Endodermal cell (in vitro differentiated cells): ENCODE measurements at regions not wholly inside any gene's neighbourhood (a gene's known extent, or its start where the extent isn't known, plus 50 kb on each side); places are given as distances from the start of the nearest gene placed in this dataset.
A peak's percentile ranks its signal among the peaks of the same experiment; 100 is the strongest.

ENCODE experiments used
- DNase-seq: peaks from one replicate; pipeline ENCODE4 v3.0.0-alpha.2; 2017
- H3K27ac ChIP-seq: 2 replicates; pipeline ENCODE4 v1.5.1; 2013; ENCODE audit warnings: mild to moderate bottlenecking, low read depth, low read length, moderate library complexity
- H3K27me3 ChIP-seq: 2 replicates; pipeline ENCODE4 v1.6.1; 2013; ENCODE audit warnings: mild to moderate bottlenecking, low read length, moderate library complexity; ENCODE audit not compliant: insufficient read depth, control insufficient read depth, poor library complexity, severe bottlenecking
- H3K36me3 ChIP-seq: 2 replicates; pipeline ENCODE4 v1.7.0; 2013; ENCODE audit warnings: mild to moderate bottlenecking, low read length, moderate library complexity; ENCODE audit not compliant: control insufficient read depth, insufficient read depth
- H3K4me1 ChIP-seq: one replicate; pipeline ENCODE4 v1.7.0; 2013; ENCODE audit warnings: low read length; ENCODE audit not compliant: control insufficient read depth, insufficient read depth
- H3K4me3 ChIP-seq: 2 replicates; pipeline ENCODE4 v1.5.1; 2013; ENCODE audit warnings: mild to moderate bottlenecking, low read length, moderate library complexity
- H3K9ac ChIP-seq: 2 replicates; pipeline ENCODE4 v1.6.1; 2013; ENCODE audit warnings: mild to moderate bottlenecking, low read length, moderate library complexity; ENCODE audit not compliant: poor library complexity, severe bottlenecking; ENCODE audit errors: extremely low read depth
- H3K9me3 ChIP-seq: 2 replicates; pipeline ENCODE4 v1.6.1; 2013; ENCODE audit warnings: mild to moderate bottlenecking, low read length, moderate library complexity; ENCODE audit not compliant: control insufficient read depth
- H3K27ac Mint-ChIP-seq: 2 replicates; pipeline ENCODE4 v1.8.0; 2020; ENCODE audit warnings: mixed read lengths
- H3K27me3 Mint-ChIP-seq: 2 replicates; pipeline ENCODE4 v1.8.0; 2021; ENCODE audit warnings: mild to moderate bottlenecking, mixed read lengths; ENCODE audit not compliant: insufficient read depth
- H3K36me3 Mint-ChIP-seq: 2 replicates; pipeline ENCODE4 v1.8.0; 2020; ENCODE audit warnings: low read depth, mixed read lengths
- H3K4me1 Mint-ChIP-seq: 2 replicates; pipeline ENCODE4 v1.8.0; 2020; ENCODE audit warnings: mixed read lengths
- H3K4me3 Mint-ChIP-seq: 2 replicates; pipeline ENCODE4 v1.8.0; 2020; ENCODE audit warnings: mild to moderate bottlenecking, moderate library complexity, mixed read lengths
- H3K9me3 Mint-ChIP-seq: 2 replicates; pipeline ENCODE4 v1.8.0; 2020; ENCODE audit warnings: mild to moderate bottlenecking, mixed read lengths
- WGBS, 2 experiments: methylation state at CpG; one replicate each; pipeline versions ENCODE4 v1.1.5 to v1.1.7; 2013; ENCODE audit warnings: missing lambda C conversion rate in 2 of 2, mixed read lengths in 1 of 2; ENCODE audit not compliant: insufficient coverage in 1 of 2, insufficient read length in 1 of 2; 5-methylcytosine and 5-hydroxymethylcytosine counted together
- TF ChIP-seq, protein P1 (sequence below): fragments of 200-600 bp; sonication (generic); conservative IDR thresholded peaks from 2 replicates; pipeline ENCODE4 v1.5.0; 2021; ENCODE audit warnings: antibody characterized with exemption, mild to moderate bottlenecking

DNA sequence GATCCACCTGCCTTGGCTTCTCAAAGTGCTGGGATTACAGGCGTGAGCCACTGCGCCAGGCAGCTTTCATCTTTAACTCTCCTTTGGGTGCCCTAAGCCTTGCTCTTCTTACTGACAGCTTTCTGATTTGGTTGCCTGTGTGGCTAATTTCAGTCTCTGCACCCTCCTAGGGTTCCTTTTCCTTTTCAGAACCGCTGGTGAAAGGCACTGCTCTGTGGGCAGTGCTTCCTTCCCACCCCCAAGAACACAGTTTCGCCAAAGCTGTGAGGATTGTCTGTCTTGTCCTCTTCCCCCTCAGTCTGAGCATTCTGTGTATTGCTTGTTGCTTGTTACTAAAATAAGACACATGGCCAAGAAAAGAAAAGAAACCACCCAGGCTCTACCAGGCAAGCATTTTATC is 101.4 kb upstream of the FRMPD3 start:
- WGBS, 2 experiments = 83 to 100% methylated on average over 1 to 4 of the region's 4 CpGs
- Histone ChIP-seq H3K36me3 (no peaks in the 10 kb centered on the region), H3K27ac (no peak overlapping the region), H3K4me3 (no peak overlapping the region), H3K9me3 (no peaks in the 10 kb centered on the region), H3K4me1 (no peaks in the 10 kb centered on the region), H3K27me3 (peaks cover 20% of the 10 kb centered on the region), H3K9ac (no peak overlapping the region)
- Mint-ChIP-seq H3K4me1 (no peaks in the 10 kb centered on the region), H3K4me3 (no peak overlapping the region), H3K27me3 (peaks cover 49% of the 10 kb centered on the region), H3K27ac (no peak overlapping the region), H3K9me3 (peaks cover 48% of the 10 kb centered on the region), H3K36me3 (no peaks in the 10 kb centered on the region)
- TF ChIP-seq, protein P1, sequence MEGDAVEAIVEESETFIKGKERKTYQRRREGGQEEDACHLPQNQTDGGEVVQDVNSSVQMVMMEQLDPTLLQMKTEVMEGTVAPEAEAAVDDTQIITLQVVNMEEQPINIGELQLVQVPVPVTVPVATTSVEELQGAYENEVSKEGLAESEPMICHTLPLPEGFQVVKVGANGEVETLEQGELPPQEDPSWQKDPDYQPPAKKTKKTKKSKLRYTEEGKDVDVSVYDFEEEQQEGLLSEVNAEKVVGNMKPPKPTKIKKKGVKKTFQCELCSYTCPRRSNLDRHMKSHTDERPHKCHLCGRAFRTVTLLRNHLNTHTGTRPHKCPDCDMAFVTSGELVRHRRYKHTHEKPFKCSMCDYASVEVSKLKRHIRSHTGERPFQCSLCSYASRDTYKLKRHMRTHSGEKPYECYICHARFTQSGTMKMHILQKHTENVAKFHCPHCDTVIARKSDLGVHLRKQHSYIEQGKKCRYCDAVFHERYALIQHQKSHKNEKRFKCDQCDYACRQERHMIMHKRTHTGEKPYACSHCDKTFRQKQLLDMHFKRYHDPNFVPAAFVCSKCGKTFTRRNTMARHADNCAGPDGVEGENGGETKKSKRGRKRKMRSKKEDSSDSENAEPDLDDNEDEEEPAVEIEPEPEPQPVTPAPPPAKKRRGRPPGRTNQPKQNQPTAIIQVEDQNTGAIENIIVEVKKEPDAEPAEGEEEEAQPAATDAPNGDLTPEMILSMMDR = no peak
- no peak for DNase-seq

DNA sequence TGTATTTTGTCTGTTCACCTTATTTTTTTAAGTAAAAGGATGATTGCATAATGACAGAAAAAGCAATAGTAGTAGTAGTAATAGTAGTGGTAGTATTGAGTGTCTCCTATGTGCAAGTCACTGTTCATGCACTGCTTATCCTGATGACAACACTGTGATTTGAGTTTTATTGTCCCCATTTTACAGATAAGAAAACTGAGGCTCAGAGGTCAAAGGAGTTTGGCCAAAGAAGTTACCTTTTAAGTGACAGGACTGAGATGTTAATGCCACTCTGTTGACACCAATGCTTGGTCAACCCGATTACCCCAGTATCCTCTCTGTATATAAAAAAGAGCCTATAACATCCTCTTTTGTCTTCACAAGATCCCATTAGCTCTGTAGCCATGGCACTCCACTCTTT is 100.5 kb upstream of the FRMPD3 start:
- Mint-ChIP-seq H3K27ac (no peak overlapping the region), H3K27me3 (peaks cover 58% of the 10 kb centered on the region), H3K4me1 (no peaks in the 10 kb centered on the region), H3K4me3 (no peak overlapping the region), H3K36me3 (no peaks in the 10 kb centered on the region), H3K9me3 (peaks cover 52% of the 10 kb centered on the region)
- H3K9ac ChIP-seq = no peak overlapping the region
- TF ChIP-seq, protein P1 = no peak
- WGBS, 2 experiments = 100% methylated on average over 1 of the region's 1 CpG; no CpG with 5 or more reads in 1 of the 2 experiments
- no peak for DNase-seq
- H3K27me3 ChIP-seq = peaks cover 30% of the 10 kb centered on the region
- H3K9me3 ChIP-seq = no peaks in the 10 kb centered on the region
- H3K27ac ChIP-seq = no peak overlapping the region
- H3K36me3 ChIP-seq = no peaks in the 10 kb centered on the region
- H3K4me1 ChIP-seq = no peaks in the 10 kb centered on the region
- no peak overlapping the region for H3K4me3 ChIP-seq

DNA sequence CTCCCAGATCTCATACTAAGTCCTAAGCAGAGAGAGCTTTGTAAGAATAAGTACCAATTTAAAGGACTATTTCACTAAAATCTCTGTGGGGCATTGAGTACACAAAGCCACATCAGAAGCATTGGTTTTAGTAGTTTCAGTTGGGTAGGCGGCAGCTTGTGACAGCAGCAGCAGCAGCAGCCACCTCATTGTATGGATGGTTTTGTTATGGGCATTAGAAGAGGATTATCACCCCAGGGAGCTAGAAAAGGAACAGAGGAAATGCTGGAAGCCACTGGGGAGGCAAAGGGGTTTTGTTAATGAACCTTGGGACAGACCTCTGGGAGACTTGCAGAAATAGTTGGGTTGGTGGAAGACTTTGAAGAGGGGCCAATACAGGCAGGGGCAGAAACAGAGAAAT is 93.9 kb upstream of the FRMPD3 start:
- DNase-seq = peak; percentile 78
- no peak overlapping the region for H3K27ac ChIP-seq
- H3K9ac ChIP-seq = no peak overlapping the region
- no peaks in the 10 kb centered on the region for H3K36me3 ChIP-seq
- H3K9me3 ChIP-seq = no peaks in the 10 kb centered on the region
- no peak overlapping the region for H3K4me3 ChIP-seq
- peaks cover 79% of the 10 kb centered on the region for H3K27me3 ChIP-seq
- no peaks in the 10 kb centered on the region for H3K36me3 Mint-ChIP-seq
- H3K27ac Mint-ChIP-seq = no peak overlapping the region
- H3K4me3 Mint-ChIP-seq = peak overlapping the region; percentile 8
- TF ChIP-seq, protein P1 = no peak
- WGBS, 2 experiments = 4% methylated on average over 1 of the region's 1 CpG; no CpG with 5 or more reads in 1 of the 2 experiments
- no peaks in the 10 kb centered on the region for H3K4me1 ChIP-seq
- peaks cover 80% of the 10 kb centered on the region for H3K27me3 Mint-ChIP-seq
- H3K9me3 Mint-ChIP-seq = peaks cover 23% of the 10 kb centered on the region
- peaks cover 18% of the 10 kb centered on the region for H3K4me1 Mint-ChIP-seq
